Smooth muscle cell (in vitro differentiated cells): ENCODE measurements at regions not wholly inside any gene's neighbourhood (a gene's known extent, or its start where the extent isn't known, plus 50 kb on each side); places are given as distances from the start of the nearest gene placed in this dataset.

Source experiments
- DNase-seq: peaks from one replicate; lab custom pipeline; 2025; ENCODE audit not compliant: unreplicated experiment; lab: John Stamatoyannopoulos, UW
- H2AFZ ChIP-seq: fragments of 200-600 bp; sonication (generic); 2 replicates; pipeline ENCODE4 v1.6.0; 2016; ENCODE audit warnings: antibody characterized with exemption, low read depth, mild to moderate bottlenecking
- H3F3A ChIP-seq: fragments of 200-600 bp; sonication (generic); 2 replicates; pipeline ENCODE4 v1.6.0; 2017; ENCODE audit warnings: antibody characterized with exemption, low read depth
- H3K27ac ChIP-seq: fragments of 200-600 bp; sonication (generic); 2 replicates; pipeline ENCODE4 v1.5.1; 2016; ENCODE audit warnings: low read depth, mild to moderate bottlenecking
- H3K27me3 ChIP-seq: fragments of 200-600 bp; sonication (generic); 2 replicates; pipeline ENCODE4 v1.6.1; 2016; ENCODE audit warnings: low read depth, mild to moderate bottlenecking
- H3K36me3 ChIP-seq: fragments of 200-600 bp; sonication (generic); 2 replicates; pipeline ENCODE4 v1.5.1; 2016; ENCODE audit warnings: low read depth
- H3K4me1 ChIP-seq: fragments of 200-600 bp; sonication (generic); 2 replicates; pipeline ENCODE4 v1.5.1; 2016; ENCODE audit warnings: low read depth
- H3K4me2 ChIP-seq: fragments of 200-600 bp; sonication (generic); 2 replicates; pipeline ENCODE4 v1.6.0; 2016; ENCODE audit warnings: mild to moderate bottlenecking
- H3K4me3 ChIP-seq: fragments of 200-600 bp; sonication (generic); 2 replicates; pipeline ENCODE4 v1.5.1; 2016; ENCODE audit warnings: mild to moderate bottlenecking
- H3K79me2 ChIP-seq: fragments of 200-600 bp; sonication (generic); 2 replicates; pipeline ENCODE4 v1.6.0; 2016; ENCODE audit warnings: low read depth, mild to moderate bottlenecking
- H3K9ac ChIP-seq: fragments of 200-600 bp; sonication (generic); 2 replicates; pipeline ENCODE4 v1.6.0; 2016; ENCODE audit warnings: low read depth
- H3K9me3 ChIP-seq: fragments of 200-600 bp; sonication (generic); replicated peaks from 2 replicates; pipeline ENCODE4 v1.5.1; 2016; ENCODE audit warnings: low read depth
- H4K20me1 ChIP-seq: fragments of 200-600 bp; sonication (generic); 2 replicates; pipeline ENCODE4 v1.6.0; 2016; ENCODE audit warnings: low read depth
- CTCF ChIP-seq: fragments of 200-600 bp; sonication (generic); IDR thresholded peaks from 2 replicates; pipeline ENCODE4 v1.5.1; 2017; ENCODE audit warnings: borderline replicate concordance, mild to moderate bottlenecking, antibody characterized with exemption; ENCODE audit not compliant: insufficient read depth, poor library complexity, severe bottlenecking
- WGBS: methylation state at CpG from one replicate; pipeline ENCODE4 v1.1.7; 2016; ENCODE audit warnings: low lambda C conversion rate; 5-methylcytosine and 5-hydroxymethylcytosine counted together

GRCh38 chr22:48496987-48497650 lies 1330.6 kb downstream of the BRD1 start:
- H3K4me2 ChIP-seq: peak overlapping the region; percentile 61
- WGBS: 45% methylated on average over 28 of the region's 30 CpGs
- no peak for TF ChIP-seq CTCF

GRCh38 chr22:48496226-48496845 lies 1331.3 kb downstream of the BRD1 start:
- Histone ChIP-seq H3K27ac (no peak overlapping the region), H2AFZ (no peak overlapping the region), H3K36me3 (no peaks in the 10 kb centered on the region), H3K27me3 (peaks cover 5% of the 10 kb centered on the region), H3K4me3 (no peak overlapping the region), H3K79me2 (no peaks in the 10 kb centered on the region), H4K20me1 (no peaks in the 10 kb centered on the region), H3K9ac (no peak overlapping the region), H3K4me2 (no peak overlapping the region), H3F3A (no peaks in the 10 kb centered on the region), H3K4me1 (peaks cover 21% of the 10 kb centered on the region), H3K9me3 (no peaks in the 10 kb centered on the region)
- no peak for DNase-seq
- TF ChIP-seq CTCF: no peak
- 84% methylated on average over 16 of the region's 16 CpGs for WGBS

More at GRCh38 chr22:48496987-48497650, 1330.6 kb downstream of the BRD1 start:
- no peak overlapping the region for H3K27ac ChIP-seq
- no peaks in the 10 kb centered on the region for H3K9me3 ChIP-seq
- no peaks in the 10 kb centered on the region for H4K20me1 ChIP-seq
- no peak overlapping the region for H2AFZ ChIP-seq
- H3K4me1 ChIP-seq: peaks cover 13% of the 10 kb centered on the region
- no peaks in the 10 kb centered on the region for H3K79me2 ChIP-seq
- no peak overlapping the region for H3K4me3 ChIP-seq
- H3K9ac ChIP-seq: no peak overlapping the region
- H3K36me3 ChIP-seq: no peaks in the 10 kb centered on the region
- H3F3A ChIP-seq: no peaks in the 10 kb centered on the region
- no peaks in the 10 kb centered on the region for H3K27me3 ChIP-seq
- DNase-seq: no peak

- Histone ChIP-seq H2AFZ (no peak overlapping the region), H3K27ac (no peak overlapping the region), H3K36me3 (no peaks in the 10 kb centered on the region), H4K20me1 (no peaks in the 10 kb centered on the region), H3K4me2 (no peak overlapping the region), H3K4me1 (peaks cover 22% of the 10 kb centered on the region), H3K9me3 (no peaks in the 10 kb centered on the region), H3K9ac (no peak overlapping the region), H3F3A (no peaks in the 10 kb centered on the region), H3K27me3 (peaks cover 11% of the 10 kb centered on the region), H3K4me3 (no peak overlapping the region), H3K79me2 (no peaks in the 10 kb centered on the region)
- no peak for DNase-seq
- 97% methylated on average over 8 of the region's 8 CpGs for WGBS
- TF ChIP-seq CTCF: no peak
These were observed 1332.0 kb downstream of the BRD1 start for GRCh38 chr22:48495751-48496080.
